GM23338 (cell line): ENCODE measurements at regions not wholly inside any gene's neighbourhood (a gene's known extent, or its start where the extent isn't known, plus 50 kb on each side); places are given as distances from the start of the nearest gene placed in this dataset.

Experiments used
- ATAC-seq: fragments of 200-7000 bp; cut with Tn5 transposase; 3 replicates; pipeline ENCODE4 v1.9.1; 2020
- DNase-seq: peaks from one replicate; pipeline ENCODE4 v3.0.0-alpha.2; 2015; ENCODE audit warnings: low spot score
- H2AFZ ChIP-seq: fragments of 200-600 bp; sonication (generic); 2 replicates; pipeline ENCODE4 v1.8.0; 2016; ENCODE audit warnings: antibody characterized with exemption, mild to moderate bottlenecking, moderate library complexity
- H3F3A ChIP-seq: fragments of 200-600 bp; sonication (generic); replicated peaks from 2 replicates; pipeline ENCODE4 v1.8.0; 2017; ENCODE audit warnings: antibody characterized with exemption, mixed run types, low read depth
- H3K27ac ChIP-seq: fragments of 200-600 bp; sonication (generic); 2 replicates; pipeline ENCODE4 v1.6.1; 2016; ENCODE audit warnings: low read depth
- H3K27me3 ChIP-seq: fragments of 200-600 bp; sonication (generic); 2 replicates; pipeline ENCODE4 v1.8.0; 2016; ENCODE audit warnings: mild to moderate bottlenecking, mixed run types, moderate library complexity; ENCODE audit not compliant: insufficient read depth
- H3K36me3 ChIP-seq: fragments of 200-600 bp; sonication (generic); 2 replicates; pipeline ENCODE4 v1.8.0; 2016; ENCODE audit warnings: mild to moderate bottlenecking; ENCODE audit not compliant: insufficient read depth
- H3K4me1 ChIP-seq: fragments of 200-600 bp; sonication (generic); 2 replicates; pipeline ENCODE4 v1.8.0; 2016; ENCODE audit warnings: mild to moderate bottlenecking, moderate library complexity; ENCODE audit not compliant: insufficient read depth
- H3K4me2 ChIP-seq: fragments of 200-600 bp; sonication (generic); 2 replicates; pipeline ENCODE4 v1.7.1; 2017; ENCODE audit warnings: mixed run types
- H3K4me3 ChIP-seq: fragments of 200-600 bp; sonication (generic); 2 replicates; pipeline ENCODE4 v1.6.1; 2016; ENCODE audit warnings: mixed run types
- H3K79me2 ChIP-seq: fragments of 200-600 bp; sonication (generic); replicated peaks from 2 replicates; pipeline ENCODE4 v1.8.0; 2017; ENCODE audit warnings: mild to moderate bottlenecking; ENCODE audit not compliant: insufficient read depth
- H3K9me2 ChIP-seq: fragments of 200-600 bp; sonication (generic); 2 replicates; pipeline ENCODE4 v1.8.0; 2017; ENCODE audit not compliant: insufficient read depth
- H4K20me1 ChIP-seq: fragments of 200-600 bp; sonication (generic); replicated peaks from 2 replicates; pipeline ENCODE4 v1.8.0; 2017; ENCODE audit warnings: mild to moderate bottlenecking; ENCODE audit not compliant: insufficient read depth
- H3K27ac Mint-ChIP-seq: 2 replicates; pipeline ENCODE4 v1.8.0; 2020; ENCODE audit warnings: inconsistent platforms, mild to moderate bottlenecking, moderate library complexity, mixed read lengths
- H3K27me3 Mint-ChIP-seq: 3 replicates; pipeline ENCODE4 v1.8.0; 2022; ENCODE audit warnings: low read depth, mild to moderate bottlenecking, moderate library complexity, mixed read lengths, inconsistent platforms; ENCODE audit not compliant: insufficient read depth, poor library complexity
- H3K36me3 Mint-ChIP-seq: 3 replicates; pipeline ENCODE4 v1.8.0; 2021; ENCODE audit warnings: low read depth, mild to moderate bottlenecking, inconsistent platforms, moderate library complexity, mixed read lengths
- H3K4me1 Mint-ChIP-seq: 3 replicates; pipeline ENCODE4 v1.8.0; 2020; ENCODE audit warnings: mild to moderate bottlenecking, inconsistent platforms, mixed read lengths
- H3K4me3 Mint-ChIP-seq: 3 replicates; pipeline ENCODE4 v1.8.0; 2021; ENCODE audit warnings: moderate library complexity, mild to moderate bottlenecking, inconsistent platforms, mixed read lengths
- H3K9me3 Mint-ChIP-seq: 3 replicates; pipeline ENCODE4 v1.8.0; 2020; ENCODE audit warnings: moderate library complexity, mild to moderate bottlenecking, inconsistent platforms, mixed read lengths
- EZH2 ChIP-seq: fragments of 200-600 bp; sonication (generic); IDR thresholded peaks from one replicate; pipeline ENCODE4 v1.8.0; 2017; ENCODE audit warnings: antibody characterized with exemption, mild to moderate bottlenecking, low read depth; ENCODE audit not compliant: unreplicated experiment
- EZH2phosphoT487 ChIP-seq: fragments of 200-600 bp; sonication (generic); IDR thresholded peaks from one replicate; pipeline ENCODE4 v1.8.1; 2018; ENCODE audit warnings: antibody characterized with exemption; ENCODE audit not compliant: unreplicated experiment
- JUNB ChIP-seq: IDR thresholded peaks from one replicate; pipeline ENCODE4 v1.6.1; 2016; ENCODE audit warnings: antibody characterized with exemption; ENCODE audit not compliant: unreplicated experiment
- NANOG ChIP-seq: IDR thresholded peaks from 2 replicates; pipeline ENCODE4 v1.6.1; 2016; ENCODE audit warnings: antibody characterized with exemption, borderline replicate concordance
- POLR2AphosphoS5 ChIP-seq: IDR thresholded peaks from 2 replicates; pipeline ENCODE4 v1.6.1; 2016; ENCODE audit warnings: antibody characterized with exemption, low read depth
- ZNF114 ChIP-seq: fragments of 250-450 bp; sonication (Bioruptor Pico); IDR thresholded peaks from 2 replicates; pipeline ENCODE4 v1.5.0; 2020; ENCODE audit warnings: mild to moderate bottlenecking, moderate library complexity
- ZNF331 ChIP-seq: fragments of 250-450 bp; sonication (Bioruptor Pico); IDR thresholded peaks from 2 replicates; pipeline ENCODE4 v1.5.0; 2020; ENCODE audit warnings: low read depth, mild to moderate bottlenecking, moderate library complexity
- TF ChIP-seq, protein P1 (sequence below): fragments of 250-450 bp; sonication (Bioruptor Pico); IDR thresholded peaks from 2 replicates; pipeline ENCODE4 v1.5.0; 2020; ENCODE audit warnings: mild to moderate bottlenecking, moderate library complexity
- TF ChIP-seq, protein P2 (sequence below): IDR thresholded peaks from 2 replicates; pipeline ENCODE4 v1.6.1; 2016; ENCODE audit warnings: antibody characterized with exemption
- TF ChIP-seq, protein P3 (sequence below): IDR thresholded peaks from one replicate; pipeline ENCODE4 v1.6.1; 2018; ENCODE audit warnings: antibody characterized with exemption; ENCODE audit not compliant: unreplicated experiment

DNA sequence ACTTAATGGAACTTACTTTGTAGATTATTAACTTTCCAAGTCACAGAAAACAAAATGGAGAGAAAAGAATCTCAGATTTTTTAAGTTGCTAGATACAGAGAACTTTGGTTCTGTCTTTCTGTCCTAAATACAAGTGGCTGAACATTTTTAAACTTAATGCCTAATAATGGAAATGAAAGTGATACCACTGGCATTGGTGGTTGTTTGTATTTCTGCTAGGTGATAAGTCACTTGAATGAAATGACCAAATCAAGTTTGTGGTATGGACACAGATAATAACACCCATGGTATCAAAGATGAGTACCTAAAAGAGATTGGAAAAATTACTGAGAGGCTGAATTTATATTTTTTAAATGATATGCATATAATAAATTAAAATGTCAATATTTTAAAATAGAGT lies 502.1 kb downstream of the CNTN6 start:
- Histone ChIP-seq H3K27ac (no peak overlapping the region), H3K36me3 (no peaks in the 10 kb centered on the region), H3K4me2 (no peak overlapping the region), H3K4me1 (no peaks in the 10 kb centered on the region), H3K4me3 (no peak overlapping the region), H3F3A (no peaks in the 10 kb centered on the region), H3K79me2 (no peaks in the 10 kb centered on the region), H4K20me1 (no peaks in the 10 kb centered on the region), H2AFZ (no peak overlapping the region), H3K9me2 (no peaks in the 10 kb centered on the region), H3K27me3 (no peaks in the 10 kb centered on the region)
- no peaks in the 10 kb centered on the region for H3K27me3 Mint-ChIP-seq
- no peaks in the 10 kb centered on the region for H3K4me1 Mint-ChIP-seq
- no peak overlapping the region for H3K4me3 Mint-ChIP-seq
- peaks cover 80% of the 10 kb centered on the region for H3K9me3 Mint-ChIP-seq
- H3K27ac Mint-ChIP-seq: no peak overlapping the region
- DNase-seq (no peak), ATAC-seq (no peak)
- H3K36me3 Mint-ChIP-seq: peaks cover 4% of the 10 kb centered on the region; the same call in 1 of the 3 replicates
- TF ChIP-seq EZH2phosphoT487 (no peak), JUNB (no peak), EZH2 (no peak)
- TF ChIP-seq, protein P1, sequence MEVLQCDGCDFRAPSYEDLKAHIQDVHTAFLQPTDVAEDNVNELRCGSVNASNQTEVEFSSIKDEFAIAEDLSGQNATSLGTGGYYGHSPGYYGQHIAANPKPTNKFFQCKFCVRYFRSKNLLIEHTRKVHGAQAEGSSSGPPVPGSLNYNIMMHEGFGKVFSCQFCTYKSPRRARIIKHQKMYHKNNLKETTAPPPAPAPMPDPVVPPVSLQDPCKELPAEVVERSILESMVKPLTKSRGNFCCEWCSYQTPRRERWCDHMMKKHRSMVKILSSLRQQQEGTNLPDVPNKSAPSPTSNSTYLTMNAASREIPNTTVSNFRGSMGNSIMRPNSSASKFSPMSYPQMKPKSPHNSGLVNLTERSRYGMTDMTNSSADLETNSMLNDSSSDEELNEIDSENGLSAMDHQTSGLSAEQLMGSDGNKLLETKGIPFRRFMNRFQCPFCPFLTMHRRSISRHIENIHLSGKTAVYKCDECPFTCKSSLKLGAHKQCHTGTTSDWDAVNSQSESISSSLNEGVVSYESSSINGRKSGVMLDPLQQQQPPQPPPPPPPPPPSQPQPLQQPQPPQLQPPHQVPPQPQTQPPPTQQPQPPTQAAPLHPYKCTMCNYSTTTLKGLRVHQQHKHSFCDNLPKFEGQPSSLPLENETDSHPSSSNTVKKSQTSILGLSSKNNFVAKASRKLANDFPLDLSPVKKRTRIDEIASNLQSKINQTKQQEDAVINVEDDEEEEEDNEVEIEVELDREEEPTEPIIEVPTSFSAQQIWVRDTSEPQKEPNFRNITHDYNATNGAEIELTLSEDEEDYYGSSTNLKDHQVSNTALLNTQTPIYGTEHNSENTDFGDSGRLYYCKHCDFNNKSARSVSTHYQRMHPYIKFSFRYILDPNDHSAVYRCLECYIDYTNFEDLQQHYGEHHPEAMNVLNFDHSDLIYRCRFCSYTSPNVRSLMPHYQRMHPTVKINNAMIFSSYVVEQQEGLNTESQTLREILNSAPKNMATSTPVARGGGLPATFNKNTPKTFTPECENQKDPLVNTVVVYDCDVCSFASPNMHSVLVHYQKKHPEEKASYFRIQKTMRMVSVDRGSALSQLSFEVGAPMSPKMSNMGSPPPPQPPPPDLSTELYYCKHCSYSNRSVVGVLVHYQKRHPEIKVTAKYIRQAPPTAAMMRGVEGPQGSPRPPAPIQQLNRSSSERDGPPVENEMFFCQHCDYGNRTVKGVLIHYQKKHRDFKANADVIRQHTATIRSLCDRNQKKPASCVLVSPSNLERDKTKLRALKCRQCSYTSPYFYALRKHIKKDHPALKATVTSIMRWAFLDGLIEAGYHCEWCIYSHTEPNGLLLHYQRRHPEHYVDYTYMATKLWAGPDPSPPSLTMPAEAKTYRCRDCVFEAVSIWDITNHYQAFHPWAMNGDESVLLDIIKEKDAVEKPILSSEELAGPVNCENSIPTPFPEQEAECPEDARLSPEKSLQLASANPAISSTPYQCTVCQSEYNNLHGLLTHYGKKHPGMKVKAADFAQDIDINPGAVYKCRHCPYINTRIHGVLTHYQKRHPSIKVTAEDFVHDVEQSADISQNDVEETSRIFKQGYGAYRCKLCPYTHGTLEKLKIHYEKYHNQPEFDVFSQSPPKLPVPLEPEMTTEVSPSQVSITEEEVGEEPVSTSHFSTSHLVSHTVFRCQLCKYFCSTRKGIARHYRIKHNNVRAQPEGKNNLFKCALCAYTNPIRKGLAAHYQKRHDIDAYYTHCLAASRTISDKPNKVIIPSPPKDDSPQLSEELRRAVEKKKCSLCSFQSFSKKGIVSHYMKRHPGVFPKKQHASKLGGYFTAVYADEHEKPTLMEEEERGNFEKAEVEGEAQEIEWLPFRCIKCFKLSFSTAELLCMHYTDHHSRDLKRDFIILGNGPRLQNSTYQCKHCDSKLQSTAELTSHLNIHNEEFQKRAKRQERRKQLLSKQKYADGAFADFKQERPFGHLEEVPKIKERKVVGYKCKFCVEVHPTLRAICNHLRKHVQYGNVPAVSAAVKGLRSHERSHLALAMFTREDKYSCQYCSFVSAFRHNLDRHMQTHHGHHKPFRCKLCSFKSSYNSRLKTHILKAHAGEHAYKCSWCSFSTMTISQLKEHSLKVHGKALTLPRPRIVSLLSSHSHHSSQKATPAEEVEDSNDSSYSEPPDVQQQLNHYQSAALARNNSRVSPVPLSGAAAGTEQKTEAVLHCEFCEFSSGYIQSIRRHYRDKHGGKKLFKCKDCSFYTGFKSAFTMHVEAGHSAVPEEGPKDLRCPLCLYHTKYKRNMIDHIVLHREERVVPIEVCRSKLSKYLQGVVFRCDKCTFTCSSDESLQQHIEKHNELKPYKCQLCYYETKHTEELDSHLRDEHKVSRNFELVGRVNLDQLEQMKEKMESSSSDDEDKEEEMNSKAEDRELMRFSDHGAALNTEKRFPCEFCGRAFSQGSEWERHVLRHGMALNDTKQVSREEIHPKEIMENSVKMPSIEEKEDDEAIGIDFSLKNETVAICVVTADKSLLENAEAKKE (CRISPR knock-in tag): no peak

DNA sequence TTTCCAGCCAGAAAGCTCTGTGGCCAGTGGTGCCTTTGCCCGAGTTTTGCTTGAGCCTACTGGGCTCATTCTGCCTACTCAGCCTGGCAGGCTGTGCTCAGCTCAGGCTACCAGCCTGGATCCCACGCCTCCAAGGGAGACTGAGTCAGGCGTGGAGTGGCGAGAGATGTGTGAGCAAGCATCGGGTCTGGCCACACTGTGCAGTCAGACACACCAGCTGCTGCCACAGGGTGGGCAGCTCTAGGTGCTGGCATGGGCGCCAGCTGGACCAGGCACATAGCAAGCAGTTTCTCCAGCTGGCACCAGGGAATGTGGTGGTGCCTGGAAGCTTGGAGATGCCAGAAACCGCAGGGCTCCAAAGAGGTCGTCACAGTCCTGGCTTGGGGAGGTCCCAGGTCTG lies 498.5 kb upstream of the CNTN4 start:
- no peaks in the 10 kb centered on the region for H3F3A ChIP-seq
- Mint-ChIP-seq H3K4me1 (no peaks in the 10 kb centered on the region), H3K27ac (no peak overlapping the region), H3K4me3 (no peak overlapping the region), H3K9me3 (peaks cover 88% of the 10 kb centered on the region), H3K36me3 (peaks cover 11% of the 10 kb centered on the region; the same call in 2 of the 3 replicates), H3K27me3 (no peaks in the 10 kb centered on the region)
- no peak for ATAC-seq
- no peak overlapping the region for H2AFZ ChIP-seq
- H4K20me1 ChIP-seq: no peaks in the 10 kb centered on the region
- H3K4me2 ChIP-seq: no peak overlapping the region
- DNase-seq: no peak
- no peak overlapping the region for H3K4me3 ChIP-seq
- no peaks in the 10 kb centered on the region for H3K27me3 ChIP-seq
- H3K79me2 ChIP-seq: no peaks in the 10 kb centered on the region
- H3K4me1 ChIP-seq: no peaks in the 10 kb centered on the region
- H3K27ac ChIP-seq: no peak overlapping the region
- no peaks in the 10 kb centered on the region for H3K9me2 ChIP-seq
- no peaks in the 10 kb centered on the region for H3K36me3 ChIP-seq
- TF ChIP-seq NANOG (no peak), JUNB (no peak), POLR2AphosphoS5 (no peak), ZNF331 (no peak), ZNF114 (CRISPR knock-in tag) (no peak), EZH2 (no peak)
- TF ChIP-seq, protein P2, sequence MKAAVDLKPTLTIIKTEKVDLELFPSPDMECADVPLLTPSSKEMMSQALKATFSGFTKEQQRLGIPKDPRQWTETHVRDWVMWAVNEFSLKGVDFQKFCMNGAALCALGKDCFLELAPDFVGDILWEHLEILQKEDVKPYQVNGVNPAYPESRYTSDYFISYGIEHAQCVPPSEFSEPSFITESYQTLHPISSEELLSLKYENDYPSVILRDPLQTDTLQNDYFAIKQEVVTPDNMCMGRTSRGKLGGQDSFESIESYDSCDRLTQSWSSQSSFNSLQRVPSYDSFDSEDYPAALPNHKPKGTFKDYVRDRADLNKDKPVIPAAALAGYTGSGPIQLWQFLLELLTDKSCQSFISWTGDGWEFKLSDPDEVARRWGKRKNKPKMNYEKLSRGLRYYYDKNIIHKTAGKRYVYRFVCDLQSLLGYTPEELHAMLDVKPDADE: no peak
- TF ChIP-seq, protein P3, sequence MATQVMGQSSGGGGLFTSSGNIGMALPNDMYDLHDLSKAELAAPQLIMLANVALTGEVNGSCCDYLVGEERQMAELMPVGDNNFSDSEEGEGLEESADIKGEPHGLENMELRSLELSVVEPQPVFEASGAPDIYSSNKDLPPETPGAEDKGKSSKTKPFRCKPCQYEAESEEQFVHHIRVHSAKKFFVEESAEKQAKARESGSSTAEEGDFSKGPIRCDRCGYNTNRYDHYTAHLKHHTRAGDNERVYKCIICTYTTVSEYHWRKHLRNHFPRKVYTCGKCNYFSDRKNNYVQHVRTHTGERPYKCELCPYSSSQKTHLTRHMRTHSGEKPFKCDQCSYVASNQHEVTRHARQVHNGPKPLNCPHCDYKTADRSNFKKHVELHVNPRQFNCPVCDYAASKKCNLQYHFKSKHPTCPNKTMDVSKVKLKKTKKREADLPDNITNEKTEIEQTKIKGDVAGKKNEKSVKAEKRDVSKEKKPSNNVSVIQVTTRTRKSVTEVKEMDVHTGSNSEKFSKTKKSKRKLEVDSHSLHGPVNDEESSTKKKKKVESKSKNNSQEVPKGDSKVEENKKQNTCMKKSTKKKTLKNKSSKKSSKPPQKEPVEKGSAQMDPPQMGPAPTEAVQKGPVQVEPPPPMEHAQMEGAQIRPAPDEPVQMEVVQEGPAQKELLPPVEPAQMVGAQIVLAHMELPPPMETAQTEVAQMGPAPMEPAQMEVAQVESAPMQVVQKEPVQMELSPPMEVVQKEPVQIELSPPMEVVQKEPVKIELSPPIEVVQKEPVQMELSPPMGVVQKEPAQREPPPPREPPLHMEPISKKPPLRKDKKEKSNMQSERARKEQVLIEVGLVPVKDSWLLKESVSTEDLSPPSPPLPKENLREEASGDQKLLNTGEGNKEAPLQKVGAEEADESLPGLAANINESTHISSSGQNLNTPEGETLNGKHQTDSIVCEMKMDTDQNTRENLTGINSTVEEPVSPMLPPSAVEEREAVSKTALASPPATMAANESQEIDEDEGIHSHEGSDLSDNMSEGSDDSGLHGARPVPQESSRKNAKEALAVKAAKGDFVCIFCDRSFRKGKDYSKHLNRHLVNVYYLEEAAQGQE: no peak
